IMR-90 (cell line): ENCODE measurements at regions not wholly inside any gene's neighbourhood (a gene's known extent, or its start where the extent isn't known, plus 50 kb on each side); places are given as distances from the start of the nearest gene placed in this dataset.

Experiments used
- BHLHE40 ChIP-seq: fragments of 150-350 bp; IDR thresholded peaks from 2 replicates; pipeline ENCODE4 v1.6.1; 2016; ENCODE audit warnings: mild to moderate bottlenecking, low read depth, low read length
- FOS ChIP-seq: fragments of 150-350 bp; IDR thresholded peaks from 2 replicates; pipeline ENCODE4 v1.6.1; 2016; ENCODE audit warnings: low read depth, low read length
- MAFK ChIP-seq: IDR thresholded peaks from 2 replicates; pipeline ENCODE4 v1.6.1; 2012; ENCODE audit warnings: low read depth, low read length, improper control_type of control experiment
- MAZ ChIP-seq: IDR thresholded peaks from 2 replicates; pipeline ENCODE4 v1.6.1; 2012; ENCODE audit warnings: low read depth, mild to moderate bottlenecking, low read length, improper control_type of control experiment, moderate library complexity, borderline replicate concordance
- MXI1 ChIP-seq: IDR thresholded peaks from 2 replicates; pipeline ENCODE4 v1.6.1; 2012; ENCODE audit warnings: low read depth, mild to moderate bottlenecking, low read length, moderate library complexity, borderline replicate concordance
- POLR2A ChIP-seq: IDR thresholded peaks from 2 replicates; pipeline ENCODE4 v1.6.1; 2012; ENCODE audit warnings: mild to moderate bottlenecking, low read depth, low read length
- RAD21 ChIP-seq: IDR thresholded peaks from 2 replicates; pipeline ENCODE4 v1.6.1; 2012; ENCODE audit warnings: low read length, improper control_type of control experiment
- RFX5 ChIP-seq: IDR thresholded peaks from 2 replicates; pipeline ENCODE4 v1.8.0; 2012; ENCODE audit warnings: low read depth, mild to moderate bottlenecking, low read length, moderate library complexity
- SMC3 ChIP-seq: fragments of 150-350 bp; IDR thresholded peaks from 2 replicates; pipeline ENCODE4 v1.6.1; 2016; ENCODE audit warnings: low read depth, mild to moderate bottlenecking, antibody characterized with exemption, low read length, moderate library complexity
- TF ChIP-seq, protein P1 (sequence below): conservative IDR thresholded peaks from 2 replicates; pipeline ENCODE4 v1.5.1; 2012; ENCODE audit warnings: mild to moderate bottlenecking, low read depth, low read length, improper control_type of control experiment
- TF ChIP-seq, protein P2 (sequence below): fragments of 150-350 bp; IDR thresholded peaks from 2 replicates; pipeline ENCODE4 v1.6.1; 2016; ENCODE audit warnings: low read depth, mild to moderate bottlenecking, low read length, moderate library complexity, borderline replicate concordance
- TF ChIP-seq, protein P3 (sequence below): fragments of 150-350 bp; IDR thresholded peaks from 2 replicates; pipeline ENCODE4 v1.6.1; 2017; ENCODE audit warnings: mild to moderate bottlenecking, antibody characterized with exemption, low read length, low read depth

DNA sequence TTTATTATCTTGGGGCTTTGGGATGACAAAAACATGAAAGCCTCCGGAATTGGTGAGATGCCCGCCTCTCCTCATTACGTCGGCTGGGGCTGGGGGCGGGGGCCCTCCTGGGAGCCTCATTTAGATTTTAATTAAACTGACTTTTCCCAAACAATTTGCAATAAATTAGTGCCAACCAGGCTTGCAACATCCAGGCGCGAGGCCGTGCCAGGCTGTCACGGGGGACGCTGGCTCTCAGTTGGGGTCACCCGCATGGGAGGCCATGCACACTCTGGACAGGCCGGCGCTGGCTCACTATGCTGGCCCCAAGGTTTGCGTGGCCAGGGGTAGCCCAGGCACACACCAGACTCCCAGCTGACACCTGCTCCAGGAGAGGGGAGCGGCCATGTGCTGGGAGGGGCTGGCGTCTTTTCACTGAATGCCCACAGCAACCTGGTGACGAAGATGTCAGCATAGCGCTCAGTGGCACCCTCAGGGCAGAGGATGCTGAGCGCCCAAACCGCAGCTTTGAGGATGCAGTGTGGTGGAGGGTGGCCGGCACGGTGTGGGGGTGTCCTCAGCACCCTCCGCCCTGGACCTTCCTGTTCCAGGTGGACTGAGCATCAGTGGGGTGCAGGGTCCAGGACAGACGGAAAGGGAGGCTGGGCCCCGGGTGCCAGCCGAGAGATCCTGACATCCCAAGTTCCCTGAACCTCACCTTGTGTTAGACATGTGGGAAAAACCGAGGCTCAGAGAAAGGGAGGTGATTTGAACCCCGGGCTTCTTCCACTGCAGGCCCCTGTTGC lies 190.8 kb upstream of the C14orf180 start:
- TF ChIP-seq POLR2A (no peak), MAFK (no peak), FOS (no peak), RFX5 (no peak), MAZ (no peak), SMC3 (no peak), BHLHE40 (no peak), RAD21 (no peak), MXI1 (no peak)
- TF ChIP-seq, protein P1, sequence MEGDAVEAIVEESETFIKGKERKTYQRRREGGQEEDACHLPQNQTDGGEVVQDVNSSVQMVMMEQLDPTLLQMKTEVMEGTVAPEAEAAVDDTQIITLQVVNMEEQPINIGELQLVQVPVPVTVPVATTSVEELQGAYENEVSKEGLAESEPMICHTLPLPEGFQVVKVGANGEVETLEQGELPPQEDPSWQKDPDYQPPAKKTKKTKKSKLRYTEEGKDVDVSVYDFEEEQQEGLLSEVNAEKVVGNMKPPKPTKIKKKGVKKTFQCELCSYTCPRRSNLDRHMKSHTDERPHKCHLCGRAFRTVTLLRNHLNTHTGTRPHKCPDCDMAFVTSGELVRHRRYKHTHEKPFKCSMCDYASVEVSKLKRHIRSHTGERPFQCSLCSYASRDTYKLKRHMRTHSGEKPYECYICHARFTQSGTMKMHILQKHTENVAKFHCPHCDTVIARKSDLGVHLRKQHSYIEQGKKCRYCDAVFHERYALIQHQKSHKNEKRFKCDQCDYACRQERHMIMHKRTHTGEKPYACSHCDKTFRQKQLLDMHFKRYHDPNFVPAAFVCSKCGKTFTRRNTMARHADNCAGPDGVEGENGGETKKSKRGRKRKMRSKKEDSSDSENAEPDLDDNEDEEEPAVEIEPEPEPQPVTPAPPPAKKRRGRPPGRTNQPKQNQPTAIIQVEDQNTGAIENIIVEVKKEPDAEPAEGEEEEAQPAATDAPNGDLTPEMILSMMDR: no peak
- TF ChIP-seq, protein P2, sequence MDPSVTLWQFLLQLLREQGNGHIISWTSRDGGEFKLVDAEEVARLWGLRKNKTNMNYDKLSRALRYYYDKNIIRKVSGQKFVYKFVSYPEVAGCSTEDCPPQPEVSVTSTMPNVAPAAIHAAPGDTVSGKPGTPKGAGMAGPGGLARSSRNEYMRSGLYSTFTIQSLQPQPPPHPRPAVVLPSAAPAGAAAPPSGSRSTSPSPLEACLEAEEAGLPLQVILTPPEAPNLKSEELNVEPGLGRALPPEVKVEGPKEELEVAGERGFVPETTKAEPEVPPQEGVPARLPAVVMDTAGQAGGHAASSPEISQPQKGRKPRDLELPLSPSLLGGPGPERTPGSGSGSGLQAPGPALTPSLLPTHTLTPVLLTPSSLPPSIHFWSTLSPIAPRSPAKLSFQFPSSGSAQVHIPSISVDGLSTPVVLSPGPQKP: no peak
- TF ChIP-seq, protein P3, sequence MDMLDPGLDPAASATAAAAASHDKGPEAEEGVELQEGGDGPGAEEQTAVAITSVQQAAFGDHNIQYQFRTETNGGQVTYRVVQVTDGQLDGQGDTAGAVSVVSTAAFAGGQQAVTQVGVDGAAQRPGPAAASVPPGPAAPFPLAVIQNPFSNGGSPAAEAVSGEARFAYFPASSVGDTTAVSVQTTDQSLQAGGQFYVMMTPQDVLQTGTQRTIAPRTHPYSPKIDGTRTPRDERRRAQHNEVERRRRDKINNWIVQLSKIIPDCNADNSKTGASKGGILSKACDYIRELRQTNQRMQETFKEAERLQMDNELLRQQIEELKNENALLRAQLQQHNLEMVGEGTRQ: no peak
